ENCODE measurements at regions not wholly inside any gene's neighbourhood (a gene's known extent, or its start where the extent isn't known, plus 50 kb on each side); places are given as distances from the start of the nearest gene placed in this dataset.

DNA sequence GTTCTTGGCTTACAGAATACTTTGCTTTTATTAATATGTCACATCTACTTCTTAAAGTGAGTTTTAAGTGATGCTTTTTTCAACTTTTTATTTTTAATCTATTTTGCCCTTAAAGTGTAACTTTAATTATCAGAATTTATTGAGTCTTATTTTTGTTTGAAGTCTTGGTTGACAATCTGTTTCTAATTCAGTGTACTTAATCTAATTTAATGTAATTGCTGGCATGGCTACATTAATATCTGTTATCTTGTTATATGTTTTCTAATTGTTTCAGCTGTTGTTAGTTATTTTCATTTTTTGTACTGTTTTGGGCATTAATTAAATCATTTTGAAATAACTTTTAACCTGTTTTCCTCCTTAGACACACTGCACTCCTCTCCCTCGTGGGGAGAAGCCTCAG lies 558.7 kb upstream of the EYS start:
- H2AFZ ChIP-seq (ENCODE audit: low read depth, low read length) = no peak overlapping the region
- no peaks in the 10 kb centered on the region for H3K9me1 ChIP-seq (replicated peaks; ENCODE audit: control insufficient read depth, extremely low read depth, insufficient read depth, low read length)
- no TSS peak for BruUV-seq (replicated peaks)
- no peak for FAIRE-seq
- dilution Hi-C loops (cut with MboI; ENCODE audit: extremely low pct_ligation_motif_present, low sequenced_read_pairs) = no loop called here
- no peak overlapping the region for H3K27ac ChIP-seq (ENCODE audit: insufficient read depth, low read depth, low read length)
- no peaks in the 10 kb centered on the region for H3K36me3 ChIP-seq (ENCODE audit: control insufficient read depth in 2 of 2, extremely low read depth in 1 of 2, insufficient read depth in 2 of 2, low read length in 2 of 2)
- no peak overlapping the region for H3K4me2 ChIP-seq (ENCODE audit: insufficient read depth, low read length)
- no peaks in the 10 kb centered on the region for H4K20me1 ChIP-seq (replicated peaks; ENCODE audit: control insufficient read depth, extremely low read depth, insufficient read depth, low read length)
- no peak for TF ChIP-seq POLR2AphosphoS5 (IDR thresholded peaks at IDR 0.05; ENCODE audit: insufficient read depth, low read depth, low read length)
- TF ChIP-seq FOS (IDR thresholded peaks at IDR 0.05; ENCODE audit: borderline replicate concordance, insufficient read depth, low read length) = no peak
- TF ChIP-seq JUN (IDR thresholded peaks at IDR 0.05; ENCODE audit: borderline replicate concordance, insufficient read depth, insufficient read length, low read depth) = no peak
- no peak for TF ChIP-seq EZH2 (IDR thresholded peaks at IDR 0.05; ENCODE audit: borderline replicate concordance, low read depth, low read length, severe bottlenecking)
- no peak overlapping the region for H3K9ac ChIP-seq (replicated peaks; ENCODE audit: extremely low read depth, insufficient read depth, low read length)
- no peaks in the 10 kb centered on the region for H3K4me1 ChIP-seq (ENCODE audit: control insufficient read depth, extremely low read depth, insufficient read depth, low read length)
- no peaks in the 10 kb centered on the region for H3K27me3 ChIP-seq (ENCODE audit: control insufficient read depth in 2 of 2, insufficient read depth in 2 of 2, low read length in 2 of 2)
- ChIA-PET CTCF (interaction anchor here (1.0 kb wide), 1 partner anchor 22 kb away, joined by 3 read pairs; no protein-coding TSS in a partner anchor), POLR2A (no interaction called here)
- peaks cover 6% of the 10 kb centered on the region for H3K9me3 ChIP-seq (replicated peaks; ENCODE audit: control insufficient read depth, insufficient read depth, low read length)
- intact Hi-C loops (cut with micrococcal nuclease) = no loop called here
- no peak overlapping the region for H3K4me3 ChIP-seq (replicated peaks in 1 of 3; ENCODE audit: insufficient read depth in 1 of 3, low read depth in 1 of 3, low read length in 3 of 3)
- no peaks in the 10 kb centered on the region for H3K79me2 ChIP-seq (ENCODE audit: control insufficient read depth, insufficient read depth, low read length)
- no peak for DNase-seq (ENCODE audit: low read depth, low spot score)

GRCh38 chr6:66264376-66264775 lies 557.4 kb upstream of the EYS start:
- Histone ChIP-seq H3K27me3 (ENCODE audit: control insufficient read depth in 2 of 2, insufficient read depth in 2 of 2, low read length in 2 of 2) (no peaks in the 10 kb centered on the region), H3K9me1 (replicated peaks; ENCODE audit: control insufficient read depth, extremely low read depth, insufficient read depth, low read length) (no peaks in the 10 kb centered on the region), H3K9me3 (replicated peaks; ENCODE audit: control insufficient read depth, insufficient read depth, low read length) (peaks cover 5% of the 10 kb centered on the region), H3K9ac (replicated peaks; ENCODE audit: extremely low read depth, insufficient read depth, low read length) (no peak overlapping the region), H3K4me2 (ENCODE audit: insufficient read depth, low read length) (no peak overlapping the region), H3K4me1 (ENCODE audit: control insufficient read depth, extremely low read depth, insufficient read depth, low read length) (no peaks in the 10 kb centered on the region), H3K79me2 (ENCODE audit: control insufficient read depth, insufficient read depth, low read length) (no peaks in the 10 kb centered on the region), H3K36me3 (ENCODE audit: control insufficient read depth in 2 of 2, extremely low read depth in 1 of 2, insufficient read depth in 2 of 2, low read length in 2 of 2) (no peaks in the 10 kb centered on the region), H2AFZ (ENCODE audit: low read depth, low read length) (no peak overlapping the region), H4K20me1 (replicated peaks; ENCODE audit: control insufficient read depth, extremely low read depth, insufficient read depth, low read length) (no peaks in the 10 kb centered on the region), H3K4me3 (replicated peaks in 1 of 3; ENCODE audit: insufficient read depth in 1 of 3, low read depth in 1 of 3, low read length in 3 of 3) (no peak overlapping the region), H3K27ac (ENCODE audit: insufficient read depth, low read depth, low read length) (no peak overlapping the region)
- TF ChIP-seq CTCF (IDR thresholded peaks at IDR 0.05; ENCODE audit: extremely low read depth in 1 of 2, insufficient read depth in 1 of 2, low read depth in 1 of 2, low read length in 2 of 2) = no peak
- TF ChIP-seq POLR2AphosphoS5 (IDR thresholded peaks at IDR 0.05; ENCODE audit: insufficient read depth, low read depth, low read length) = no peak
- TF ChIP-seq EZH2 (IDR thresholded peaks at IDR 0.05; ENCODE audit: borderline replicate concordance, low read depth, low read length, severe bottlenecking) = no peak
- no peak for TF ChIP-seq GATA2 (IDR thresholded peaks at IDR 0.05; ENCODE audit: insufficient read depth, insufficient read length, low read depth, low read length)
- TF ChIP-seq JUN (IDR thresholded peaks at IDR 0.05; ENCODE audit: borderline replicate concordance, insufficient read depth, insufficient read length, low read depth) = no peak
- no peak for TF ChIP-seq POLR2A (IDR thresholded peaks at IDR 0.05; ENCODE audit: low read depth, low read length)
- TF ChIP-seq MYC (IDR thresholded peaks at IDR 0.05; ENCODE audit: low read depth, low read length) = no peak
- TF ChIP-seq, protein P1, sequence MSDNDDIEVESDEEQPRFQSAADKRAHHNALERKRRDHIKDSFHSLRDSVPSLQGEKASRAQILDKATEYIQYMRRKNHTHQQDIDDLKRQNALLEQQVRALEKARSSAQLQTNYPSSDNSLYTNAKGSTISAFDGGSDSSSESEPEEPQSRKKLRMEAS (IDR thresholded peaks at IDR 0.05; ENCODE audit: insufficient read depth, insufficient read length) = no peak
- TF ChIP-seq FOS (IDR thresholded peaks at IDR 0.05; ENCODE audit: borderline replicate concordance, insufficient read depth, low read length) = no peak
- CTCF ChIA-PET = no interaction called here
- POLR2A ChIA-PET = no interaction called here
- no peak for DNase-seq (ENCODE audit: low read depth, low spot score)
- intact Hi-C loops (cut with micrococcal nuclease) = no loop called here
- no peak for FAIRE-seq
- BruUV-seq (replicated peaks) = no TSS peak
- dilution Hi-C loops (cut with MboI; ENCODE audit: extremely low pct_ligation_motif_present, low sequenced_read_pairs) = no loop called here

Measured in endothelial cell of umbilical vein (primary cell).